CD14-positive monocyte (primary cell): ENCODE measurements at regions not wholly inside any gene's neighbourhood (a gene's known extent, or its start where the extent isn't known, plus 50 kb on each side); places are given as distances from the start of the nearest gene placed in this dataset.
A peak's percentile ranks its signal among the peaks of the same experiment; 100 is the strongest.

Experiments used
- DNase-seq, 3 donors: peaks; one replicate each; pipeline ENCODE4 v3.0.0-alpha.2; 2011 to 2022
- H2AFZ ChIP-seq: 2 replicates; pipeline ENCODE4 v1.6.0; 2012; ENCODE audit warnings: mild to moderate bottlenecking, low read depth, low read length, inconsistent platforms; ENCODE audit not compliant: insufficient read depth, poor library complexity, severe bottlenecking
- H3K27ac ChIP-seq, 2 donors: 1 replicate in 1 of 2; 2 replicates in 1 of 2; pipeline ENCODE4 v1.5.1; 2012 to 2013; ENCODE audit warnings: low read length in 2 of 2, control low read depth in 1 of 2, inconsistent platforms in 1 of 2, low read depth in 1 of 2, mild to moderate bottlenecking in 1 of 2
- H3K27me3 ChIP-seq, 2 donors: one replicate each; pipeline versions ENCODE4 v1.6.0 to v1.6.1; 2011 to 2013; ENCODE audit warnings: low read length in 2 of 2; ENCODE audit not compliant: control insufficient read depth in 2 of 2, insufficient read depth in 2 of 2
- H3K36me3 ChIP-seq, 2 donors: replicated peaks in 1 of 2; 1 replicate in 1 of 2; 2 replicates in 1 of 2; pipeline versions ENCODE4 v1.5.1 to v1.6.1; 2012 to 2013; ENCODE audit warnings: low read length in 2 of 2, control low read depth in 1 of 2, inconsistent platforms in 1 of 2, mild to moderate bottlenecking in 1 of 2; ENCODE audit not compliant: insufficient read depth in 2 of 2, control insufficient read depth in 1 of 2
- H3K4me1 ChIP-seq, 2 donors: 1 replicate in 1 of 2; 2 replicates in 1 of 2; pipeline versions ENCODE4 v1.5.1 to v1.6.1; 2012 to 2013; ENCODE audit warnings: low read length in 2 of 2, control low read depth in 1 of 2, inconsistent platforms in 1 of 2, mild to moderate bottlenecking in 1 of 2, moderate library complexity in 1 of 2; ENCODE audit not compliant: insufficient read depth in 2 of 2, control insufficient read depth in 1 of 2
- H3K4me2 ChIP-seq: replicated peaks from 2 replicates; pipeline ENCODE3; 2012; ENCODE audit warnings: low read length, moderate library complexity, mild to moderate bottlenecking; ENCODE audit not compliant: poor library complexity, severe bottlenecking; ENCODE audit errors: extremely low read depth
- H3K4me3 ChIP-seq, 3 experiments: fragments of 200-600 bp in 1 of 3; sonication (generic) in 1 of 3; replicated peaks in 1 of 3; 1 replicate in 2 of 3; 2 replicates in 1 of 3; pipeline ENCODE4 v1.5.1; 2011 to 2013; ENCODE audit warnings: low read length in 3 of 3, mild to moderate bottlenecking in 3 of 3, control low read depth in 2 of 3, low read depth in 2 of 3, inconsistent platforms in 1 of 3, moderate library complexity in 1 of 3
- H3K79me2 ChIP-seq: 2 replicates; pipeline ENCODE4 v1.6.0; 2012; ENCODE audit warnings: mild to moderate bottlenecking, control low read depth, inconsistent platforms, low read length, moderate library complexity; ENCODE audit not compliant: insufficient read depth
- H3K9ac ChIP-seq: 2 replicates; pipeline ENCODE4 v1.6.0; 2017; ENCODE audit warnings: low read length, mild to moderate bottlenecking; ENCODE audit not compliant: insufficient read depth, poor library complexity, severe bottlenecking
- H3K9me3 ChIP-seq, 2 donors: replicated peaks in 1 of 2; 1 replicate in 1 of 2; 2 replicates in 1 of 2; pipeline versions ENCODE4 v1.5.1 to v1.6.1; 2012 to 2013; ENCODE audit warnings: low read length in 2 of 2, control low read depth in 1 of 2; ENCODE audit not compliant: control insufficient read depth in 1 of 2, insufficient read depth in 1 of 2
- H4K20me1 ChIP-seq: 2 replicates; pipeline ENCODE4 v1.6.0; 2012; ENCODE audit warnings: mild to moderate bottlenecking, low read length, control low read depth, moderate library complexity; ENCODE audit not compliant: insufficient read depth
- H3K27ac Mint-ChIP-seq, 7 donors: one replicate each; pipeline ENCODE4 v1.8.0; 2020; ENCODE audit warnings: mild to moderate bottlenecking in 7 of 7, mixed read lengths in 7 of 7, moderate library complexity in 6 of 7, inconsistent platforms in 2 of 7
- H3K27me3 Mint-ChIP-seq, 3 donors: one replicate each; pipeline ENCODE4 v1.8.0; 2021 to 2022; ENCODE audit warnings: low read depth in 3 of 3, mild to moderate bottlenecking in 3 of 3, mixed read lengths in 3 of 3, moderate library complexity in 3 of 3, inconsistent platforms in 1 of 3
- H3K36me3 Mint-ChIP-seq, 2 donors: one replicate each; pipeline ENCODE4 v1.8.0; 2020; ENCODE audit warnings: mixed read lengths in 2 of 2, inconsistent platforms in 1 of 2, mild to moderate bottlenecking in 1 of 2
- H3K4me1 Mint-ChIP-seq: one replicate; pipeline ENCODE4 v1.8.0; 2020; ENCODE audit warnings: mild to moderate bottlenecking, mixed read lengths
- H3K4me3 Mint-ChIP-seq, 2 donors: one replicate each; pipeline ENCODE4 v1.8.0; 2020; ENCODE audit warnings: mild to moderate bottlenecking in 2 of 2, mixed read lengths in 2 of 2, moderate library complexity in 1 of 2
- H3K9me3 Mint-ChIP-seq, 7 donors: one replicate each; pipeline ENCODE4 v1.8.0; 2020 to 2022; ENCODE audit warnings: mixed read lengths in 7 of 7, mild to moderate bottlenecking in 6 of 7, moderate library complexity in 6 of 7, inconsistent platforms in 2 of 7
- WGBS: methylation state at CpG from one replicate; pipeline ENCODE4 v1.1.5; 2013; ENCODE audit warnings: missing lambda C conversion rate; ENCODE audit not compliant: insufficient coverage; 5-methylcytosine and 5-hydroxymethylcytosine counted together
- intact Hi-C, 2 donors: fragments of 100-400 bp; cut with micrococcal nuclease; formaldehyde crosslinking; loops; one replicate each; pipeline versions ENCODE4 v1.15.0 to v1.15.1; 2023
- TF ChIP-seq, protein P1 (sequence below): fragments of 200-600 bp; IDR thresholded peaks from one replicate; pipeline ENCODE4 v1.8.0; 2022; ENCODE audit warnings: antibody characterized with exemption, mild to moderate bottlenecking

DNA sequence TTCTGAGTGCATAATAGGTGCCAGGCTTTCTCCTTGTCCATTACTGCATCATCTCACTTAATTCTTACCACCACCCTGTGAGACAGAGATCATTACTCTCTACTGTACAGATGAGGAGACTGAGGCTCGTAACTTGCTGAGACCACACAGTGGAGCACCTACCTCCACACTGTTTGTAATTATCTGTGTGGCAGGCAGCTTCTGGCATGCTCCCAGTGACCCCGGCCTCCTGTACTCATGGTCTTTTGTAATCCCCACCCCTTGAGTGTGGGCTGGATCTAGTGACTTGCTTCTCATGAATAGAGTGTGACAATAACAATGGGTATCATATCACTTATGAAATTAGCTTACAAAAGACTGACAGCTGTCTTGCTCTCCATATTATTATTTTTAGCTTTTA lies 407.3 kb downstream of the MATN1 start:
- Mint-ChIP-seq H3K27me3 (peaks cover 9 to 12% (median 10%) of the 10 kb centered on the region in 3 donors), H3K27ac (no peak overlapping the region), H3K36me3 (no peaks in the 10 kb centered on the region), H3K9me3 (no peaks in the 10 kb centered on the region), H3K4me1 (no peaks in the 10 kb centered on the region), H3K4me3 (no peak overlapping the region)
- H3K27me3 ChIP-seq: no peaks in the 10 kb centered on the region
- no peak overlapping the region for H3K9ac ChIP-seq
- no peaks in the 10 kb centered on the region for H3K36me3 ChIP-seq
- no peak for DNase-seq
- WGBS: no CpG with 5 or more reads among the region's 2 CpGs
- no peaks in the 10 kb centered on the region for H3K9me3 ChIP-seq
- TF ChIP-seq, protein P1, sequence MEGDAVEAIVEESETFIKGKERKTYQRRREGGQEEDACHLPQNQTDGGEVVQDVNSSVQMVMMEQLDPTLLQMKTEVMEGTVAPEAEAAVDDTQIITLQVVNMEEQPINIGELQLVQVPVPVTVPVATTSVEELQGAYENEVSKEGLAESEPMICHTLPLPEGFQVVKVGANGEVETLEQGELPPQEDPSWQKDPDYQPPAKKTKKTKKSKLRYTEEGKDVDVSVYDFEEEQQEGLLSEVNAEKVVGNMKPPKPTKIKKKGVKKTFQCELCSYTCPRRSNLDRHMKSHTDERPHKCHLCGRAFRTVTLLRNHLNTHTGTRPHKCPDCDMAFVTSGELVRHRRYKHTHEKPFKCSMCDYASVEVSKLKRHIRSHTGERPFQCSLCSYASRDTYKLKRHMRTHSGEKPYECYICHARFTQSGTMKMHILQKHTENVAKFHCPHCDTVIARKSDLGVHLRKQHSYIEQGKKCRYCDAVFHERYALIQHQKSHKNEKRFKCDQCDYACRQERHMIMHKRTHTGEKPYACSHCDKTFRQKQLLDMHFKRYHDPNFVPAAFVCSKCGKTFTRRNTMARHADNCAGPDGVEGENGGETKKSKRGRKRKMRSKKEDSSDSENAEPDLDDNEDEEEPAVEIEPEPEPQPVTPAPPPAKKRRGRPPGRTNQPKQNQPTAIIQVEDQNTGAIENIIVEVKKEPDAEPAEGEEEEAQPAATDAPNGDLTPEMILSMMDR: no peak
- no peaks in the 10 kb centered on the region for H3K79me2 ChIP-seq
- no peak overlapping the region for H3K4me3 ChIP-seq
- no peaks in the 10 kb centered on the region for H4K20me1 ChIP-seq
- no peak overlapping the region for H2AFZ ChIP-seq
- intact Hi-C loops: no loop called here
- no peaks in the 10 kb centered on the region for H3K4me1 ChIP-seq
- no peak overlapping the region for H3K4me2 ChIP-seq
- H3K27ac ChIP-seq: no peak overlapping the region

DNA sequence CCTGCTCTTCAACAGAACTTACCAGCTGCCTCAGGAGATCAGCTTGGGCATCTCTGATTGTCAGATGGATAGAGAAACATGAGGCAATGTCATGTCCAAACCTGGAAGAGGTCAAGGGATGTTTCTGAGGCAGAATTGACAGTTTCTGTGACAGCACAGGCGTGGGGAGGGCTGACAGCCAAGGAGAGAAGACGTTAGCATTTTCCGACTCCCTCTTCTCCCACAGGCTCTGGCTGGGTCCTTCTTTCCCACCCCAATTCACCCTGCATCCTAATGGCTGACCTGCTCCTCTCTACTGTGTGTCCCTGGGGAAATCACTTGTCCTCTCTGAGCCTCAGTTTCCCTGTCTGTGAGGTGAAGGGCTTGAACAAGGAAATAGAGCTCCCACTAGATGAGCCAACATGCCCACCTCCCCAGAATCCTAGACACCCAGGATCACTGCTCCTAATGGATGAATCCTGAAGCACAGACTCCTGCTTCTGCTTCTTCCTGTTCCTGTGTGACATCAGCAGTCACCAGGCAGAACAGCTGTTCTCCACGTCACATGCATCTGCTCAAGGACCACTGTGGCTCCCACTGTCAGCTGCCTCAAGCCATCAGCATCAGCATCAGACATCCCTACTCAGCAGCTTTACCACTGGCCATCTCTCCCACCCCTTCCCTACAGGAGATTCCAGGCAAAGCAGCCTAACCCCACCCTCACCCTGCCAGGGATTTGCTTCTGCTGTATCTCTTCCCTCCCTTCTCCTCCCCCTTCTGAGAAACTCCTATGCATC lies 408.0 kb downstream of the MATN1 start:
- intact Hi-C loops: no loop called here
- Histone ChIP-seq H3K4me1 (no peaks in the 10 kb centered on the region), H3K9ac (no peak overlapping the region), H3K9me3 (no peaks in the 10 kb centered on the region), H3K27ac (no peak overlapping the region), H3K79me2 (no peaks in the 10 kb centered on the region), H4K20me1 (no peaks in the 10 kb centered on the region), H3K27me3 (no peaks in the 10 kb centered on the region), H3K36me3 (no peaks in the 10 kb centered on the region), H3K4me3 (no peak overlapping the region), H2AFZ (no peak overlapping the region), H3K4me2 (no peak overlapping the region)
- DNase-seq: peak in 1 of 3 donors; percentile 10
- 56% methylated on average over 1 of the region's 4 CpGs for WGBS
- H3K27me3 Mint-ChIP-seq: peaks cover 10 to 12% (median 11%) of the 10 kb centered on the region in 3 donors
- H3K9me3 Mint-ChIP-seq: no peaks in the 10 kb centered on the region
- no peak overlapping the region for H3K27ac Mint-ChIP-seq
- TF ChIP-seq, protein P1: no peak
- no peaks in the 10 kb centered on the region for H3K4me1 Mint-ChIP-seq
- H3K36me3 Mint-ChIP-seq: no peaks in the 10 kb centered on the region
- H3K4me3 Mint-ChIP-seq: no peak overlapping the region
